K562 (cell line): ENCODE measurements at regions not wholly inside any gene's neighbourhood (a gene's known extent, or its start where the extent isn't known, plus 50 kb on each side); places are given as distances from the start of the nearest gene placed in this dataset.

ENCODE experiments used
- ILF3 ChIP-seq: fragments of 450-650 bp; IDR thresholded peaks from 2 replicates; pipeline ENCODE4 v1.6.1; 2018; ENCODE audit warnings: antibody characterized with exemption, mild to moderate bottlenecking, moderate library complexity, borderline replicate concordance
- MTF1 ChIP-seq: fragments of 250-450 bp; sonication (Bioruptor Pico); IDR thresholded peaks from 2 replicates; pipeline ENCODE4 v1.9.0; 2021; ENCODE audit warnings: moderate library complexity, mild to moderate bottlenecking, inconsistent platforms, borderline replicate concordance
- ZFP91 ChIP-seq: sonication (generic); formaldehyde crosslinking; IDR thresholded peaks from 2 replicates; pipeline ENCODE4 v1.8.0; 2022; ENCODE audit warnings: mild to moderate bottlenecking, missing genetic modification reagents
- TF ChIP-seq, protein P1 (sequence below): fragments of 450-650 bp; IDR thresholded peaks from 2 replicates; pipeline ENCODE4 v1.6.1; 2017; ENCODE audit warnings: antibody characterized with exemption, mild to moderate bottlenecking
- TF ChIP-seq, protein P2 (sequence below): fragments of 250-450 bp; sonication (Bioruptor Pico); IDR thresholded peaks from 2 replicates; pipeline ENCODE4 v1.5.1; 2021; ENCODE audit warnings: mild to moderate bottlenecking
- TF ChIP-seq, protein P3 (sequence below), 2 experiments: fragments of 450-650 bp in 1 of 2; sonication (generic) in 1 of 2; formaldehyde crosslinking in 1 of 2; IDR thresholded peaks; 2 replicates each; pipeline versions ENCODE4 v1.7.1 to v1.9.0; 2016 to 2022; ENCODE audit warnings: inconsistent platforms in 1 of 2, mild to moderate bottlenecking in 1 of 2, missing genetic modification reagents in 1 of 2

GRCh38 chr2:160635488-160635887 lies 141.9 kb upstream of the RBMS1 start (continued):
- TF ChIP-seq, protein P1, sequence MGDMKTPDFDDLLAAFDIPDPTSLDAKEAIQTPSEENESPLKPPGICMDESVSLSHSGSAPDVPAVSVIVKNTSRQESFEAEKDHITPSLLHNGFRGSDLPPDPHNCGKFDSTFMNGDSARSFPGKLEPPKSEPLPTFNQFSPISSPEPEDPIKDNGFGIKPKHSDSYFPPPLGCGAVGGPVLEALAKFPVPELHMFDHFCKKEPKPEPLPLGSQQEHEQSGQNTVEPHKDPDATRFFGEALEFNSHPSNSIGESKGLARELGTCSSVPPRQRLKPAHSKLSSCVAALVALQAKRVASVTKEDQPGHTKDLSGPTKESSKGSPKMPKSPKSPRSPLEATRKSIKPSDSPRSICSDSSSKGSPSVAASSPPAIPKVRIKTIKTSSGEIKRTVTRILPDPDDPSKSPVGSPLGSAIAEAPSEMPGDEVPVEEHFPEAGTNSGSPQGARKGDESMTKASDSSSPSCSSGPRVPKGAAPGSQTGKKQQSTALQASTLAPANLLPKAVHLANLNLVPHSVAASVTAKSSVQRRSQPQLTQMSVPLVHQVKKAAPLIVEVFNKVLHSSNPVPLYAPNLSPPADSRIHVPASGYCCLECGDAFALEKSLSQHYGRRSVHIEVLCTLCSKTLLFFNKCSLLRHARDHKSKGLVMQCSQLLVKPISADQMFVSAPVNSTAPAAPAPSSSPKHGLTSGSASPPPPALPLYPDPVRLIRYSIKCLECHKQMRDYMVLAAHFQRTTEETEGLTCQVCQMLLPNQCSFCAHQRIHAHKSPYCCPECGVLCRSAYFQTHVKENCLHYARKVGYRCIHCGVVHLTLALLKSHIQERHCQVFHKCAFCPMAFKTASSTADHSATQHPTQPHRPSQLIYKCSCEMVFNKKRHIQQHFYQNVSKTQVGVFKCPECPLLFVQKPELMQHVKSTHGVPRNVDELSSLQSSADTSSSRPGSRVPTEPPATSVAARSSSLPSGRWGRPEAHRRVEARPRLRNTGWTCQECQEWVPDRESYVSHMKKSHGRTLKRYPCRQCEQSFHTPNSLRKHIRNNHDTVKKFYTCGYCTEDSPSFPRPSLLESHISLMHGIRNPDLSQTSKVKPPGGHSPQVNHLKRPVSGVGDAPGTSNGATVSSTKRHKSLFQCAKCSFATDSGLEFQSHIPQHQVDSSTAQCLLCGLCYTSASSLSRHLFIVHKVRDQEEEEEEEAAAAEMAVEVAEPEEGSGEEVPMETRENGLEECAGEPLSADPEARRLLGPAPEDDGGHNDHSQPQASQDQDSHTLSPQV = no peak
- no peak for TF ChIP-seq ZFP91 (CRISPR knock-in tag)
- no peak for TF ChIP-seq ILF3
- TF ChIP-seq, protein P2, sequence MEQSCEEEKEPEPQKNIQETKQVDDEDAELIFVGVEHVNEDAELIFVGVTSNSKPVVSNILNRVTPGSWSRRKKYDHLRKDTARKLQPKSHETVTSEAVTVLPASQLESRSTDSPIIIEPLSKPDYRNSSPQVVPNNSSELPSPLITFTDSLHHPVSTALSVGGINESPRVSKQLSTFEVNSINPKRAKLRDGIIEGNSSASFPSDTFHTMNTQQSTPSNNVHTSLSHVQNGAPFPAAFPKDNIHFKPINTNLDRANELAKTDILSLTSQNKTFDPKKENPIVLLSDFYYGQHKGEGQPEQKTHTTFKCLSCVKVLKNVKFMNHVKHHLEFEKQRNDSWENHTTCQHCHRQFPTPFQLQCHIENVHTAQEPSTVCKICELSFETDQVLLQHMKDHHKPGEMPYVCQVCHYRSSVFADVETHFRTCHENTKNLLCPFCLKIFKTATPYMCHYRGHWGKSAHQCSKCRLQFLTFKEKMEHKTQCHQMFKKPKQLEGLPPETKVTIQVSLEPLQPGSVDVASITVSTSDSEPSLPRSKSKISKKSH (CRISPR knock-in tag) = no peak
- no peak for TF ChIP-seq MTF1 (CRISPR knock-in tag)
- TF ChIP-seq, protein P3, sequence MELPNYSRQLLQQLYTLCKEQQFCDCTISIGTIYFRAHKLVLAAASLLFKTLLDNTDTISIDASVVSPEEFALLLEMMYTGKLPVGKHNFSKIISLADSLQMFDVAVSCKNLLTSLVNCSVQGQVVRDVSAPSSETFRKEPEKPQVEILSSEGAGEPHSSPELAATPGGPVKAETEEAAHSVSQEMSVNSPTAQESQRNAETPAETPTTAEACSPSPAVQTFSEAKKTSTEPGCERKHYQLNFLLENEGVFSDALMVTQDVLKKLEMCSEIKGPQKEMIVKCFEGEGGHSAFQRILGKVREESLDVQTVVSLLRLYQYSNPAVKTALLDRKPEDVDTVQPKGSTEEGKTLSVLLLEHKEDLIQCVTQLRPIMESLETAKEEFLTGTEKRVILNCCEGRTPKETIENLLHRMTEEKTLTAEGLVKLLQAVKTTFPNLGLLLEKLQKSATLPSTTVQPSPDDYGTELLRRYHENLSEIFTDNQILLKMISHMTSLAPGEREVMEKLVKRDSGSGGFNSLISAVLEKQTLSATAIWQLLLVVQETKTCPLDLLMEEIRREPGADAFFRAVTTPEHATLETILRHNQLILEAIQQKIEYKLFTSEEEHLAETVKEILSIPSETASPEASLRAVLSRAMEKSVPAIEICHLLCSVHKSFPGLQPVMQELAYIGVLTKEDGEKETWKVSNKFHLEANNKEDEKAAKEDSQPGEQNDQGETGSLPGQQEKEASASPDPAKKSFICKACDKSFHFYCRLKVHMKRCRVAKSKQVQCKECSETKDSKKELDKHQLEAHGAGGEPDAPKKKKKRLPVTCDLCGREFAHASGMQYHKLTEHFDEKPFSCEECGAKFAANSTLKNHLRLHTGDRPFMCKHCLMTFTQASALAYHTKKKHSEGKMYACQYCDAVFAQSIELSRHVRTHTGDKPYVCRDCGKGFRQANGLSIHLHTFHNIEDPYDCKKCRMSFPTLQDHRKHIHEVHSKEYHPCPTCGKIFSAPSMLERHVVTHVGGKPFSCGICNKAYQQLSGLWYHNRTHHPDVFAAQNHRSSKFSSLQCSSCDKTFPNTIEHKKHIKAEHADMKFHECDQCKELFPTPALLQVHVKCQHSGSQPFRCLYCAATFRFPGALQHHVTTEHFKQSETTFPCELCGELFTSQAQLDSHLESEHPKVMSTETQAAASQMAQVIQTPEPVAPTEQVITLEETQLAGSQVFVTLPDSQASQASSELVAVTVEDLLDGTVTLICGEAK (IDR thresholded peaks at IDR 0.05) = no peak
- TF ChIP-seq, protein P3 (CRISPR knock-in tag; IDR thresholded peaks at IDR 0.05) = no peak
